Stomach (tissue), 8 donors: ENCODE measurements at regions not wholly inside any gene's neighbourhood (a gene's known extent, or its start where the extent isn't known, plus 50 kb on each side); places are given as distances from the start of the nearest gene placed in this dataset.
"Not testable (repeated sequence)": the region's sequence is repeated elsewhere in the genome, so short reads cannot be mapped to it uniquely, and the experiment has no call there.

Experiments
- DNase-seq, 2 donors: peaks; one replicate each; pipeline versions ENCODE4 v3.0.0 to v3.0.0-alpha.2; 2013 to 2019
- H3K27ac ChIP-seq, 5 donors: fragments of 200-600 bp in 4 of 5; sonication (generic) in 4 of 5; one replicate each; pipeline ENCODE4 v1.5.1; 2013 to 2019; ENCODE audit warnings: mild to moderate bottlenecking in 1 of 5, moderate library complexity in 1 of 5
- H3K27me3 ChIP-seq, 3 donors: fragments of 200-600 bp; sonication (generic); one replicate each; pipeline ENCODE4 v1.5.1; 2017 to 2019; ENCODE audit warnings: mixed run types in 1 of 3
- H3K36me3 ChIP-seq, 4 donors: fragments of 200-600 bp; sonication (generic); 1 replicate in 3 of 4; 2 replicates in 1 of 4; pipeline ENCODE4 v1.5.1; 2016 to 2019
- H3K4me1 ChIP-seq, 4 donors: fragments of 200-600 bp; sonication (generic); one replicate each; pipeline ENCODE4 v1.5.1; 2016 to 2019
- H3K4me3 ChIP-seq, 4 donors: fragments of 200-600 bp; sonication (generic) in 3 of 4; one replicate each; pipeline ENCODE4 v1.5.1; 2016 to 2019; ENCODE audit warnings: mild to moderate bottlenecking in 1 of 4
- H3K9me3 ChIP-seq, 4 donors: fragments of 200-600 bp; sonication (generic); one replicate each; pipeline ENCODE4 v1.5.1; 2016 to 2019
- CTCF ChIP-seq, 7 experiments: fragments of 450-650 bp in 4 of 7; fragments of 200-600 bp in 3 of 7; sonication (generic) in 3 of 7; IDR thresholded peaks; one replicate each; pipeline ENCODE4 v1.5.1; 2016 to 2019; ENCODE audit warnings: antibody characterized with exemption in 7 of 7, control low read depth in 2 of 7, mild to moderate bottlenecking in 1 of 7
- EP300 ChIP-seq: sonication (generic); formaldehyde crosslinking; IDR thresholded peaks from one replicate; pipeline ENCODE4 v1.6.1; 2017; ENCODE audit warnings: antibody characterized with exemption
- POLR2A ChIP-seq, 4 donors: fragments of 450-650 bp; IDR thresholded peaks; one replicate each; pipeline ENCODE4 v1.6.1; 2016; ENCODE audit warnings: antibody characterized with exemption in 4 of 4, control low read depth in 2 of 4, mild to moderate bottlenecking in 1 of 4, moderate library complexity in 1 of 4
- POLR2AphosphoS5 ChIP-seq, 3 donors: sonication (generic); formaldehyde crosslinking; IDR thresholded peaks; one replicate each; pipeline ENCODE4 v1.6.1; 2016; ENCODE audit warnings: antibody characterized with exemption in 3 of 3
- WGBS, 5 donors: extraction: QIAGEN DNeasy Blood & Tissue Kit in 3 of 5; methylation state at CpG; one replicate each; pipeline versions ENCODE4 v1.1.5 to v1.1.7; 2013 to 2018; 5-methylcytosine and 5-hydroxymethylcytosine counted together
- intact Hi-C: fragments of 100-400 bp; cut with DNase I; formaldehyde crosslinking; loops from one replicate; pipeline ENCODE4 v1.15.1; 2023; ENCODE audit warnings: low total_unique reads
- donor health status: healthy with polysubstance abuse.
- donor health status: Bipolar disorder and iron deficiency.
- donor health status: healthy.

- intact Hi-C loops = no loop called here
- TF ChIP-seq EP300 = no peak
- TF ChIP-seq POLR2AphosphoS5 (IDR thresholded peaks at IDR 0.05) = no peak
- Histone ChIP-seq H3K4me1 (no peaks in the 10 kb centered on the region), H3K36me3 (no peaks in the 10 kb centered on the region), H3K27ac (no peak overlapping the region), H3K4me3 (no peak overlapping the region), H3K9me3 (no peaks in the 10 kb centered on the region), H3K27me3 (no peaks in the 10 kb centered on the region)
- no peak for DNase-seq
Observed at GRCh38 chr3:190970560-190970959, 108.1 kb upstream of the GMNC start.

GRCh38 chr3:190968616-190969015 lies 106.1 kb upstream of the GMNC start:
- 43 to 57% (median 54%) methylated on average over 2 of the region's 2 CpGs for WGBS, 5 donors
- TF ChIP-seq POLR2A (IDR thresholded peaks at IDR 0.05) (no peak), POLR2AphosphoS5 (IDR thresholded peaks at IDR 0.05) (no peak), EP300 (no peak), CTCF (IDR thresholded peaks at IDR 0.05) (no peak)
- Histone ChIP-seq H3K27ac (no peak overlapping the region), H3K9me3 (no peaks in the 10 kb centered on the region), H3K4me1 (no peaks in the 10 kb centered on the region), H3K36me3 (no peaks in the 10 kb centered on the region), H3K27me3 (peaks cover 0 to 5% (median 0%) of the 10 kb centered on the region in 3 donors), H3K4me3 (no peak overlapping the region)
- intact Hi-C loops = no loop called here
- peak in 1 of 2 donors; percentile 13 for DNase-seq

- intact Hi-C loops = not testable (repeated sequence)
- peak overlapping the region in 1 of 4 donors; percentile 24 for H3K4me3 ChIP-seq
Observed at GRCh38 chr3:190964931-190965330, 102.4 kb upstream of the GMNC start.

GRCh38 chr3:190959077-190959476 lies 96.6 kb upstream of the GMNC start:
- WGBS, 5 donors = 33 to 78% (median 59%) methylated on average over 1 of the region's 1 CpG
- Histone ChIP-seq H3K9me3 (no peaks in the 10 kb centered on the region), H3K27ac (no peak overlapping the region), H3K36me3 (no peaks in the 10 kb centered on the region), H3K4me1 (no peaks in the 10 kb centered on the region), H3K27me3 (no peaks in the 10 kb centered on the region), H3K4me3 (no peak overlapping the region)
- TF ChIP-seq POLR2A (IDR thresholded peaks at IDR 0.05) = no peak
- TF ChIP-seq EP300 = no peak
- TF ChIP-seq POLR2AphosphoS5 (IDR thresholded peaks at IDR 0.05) = no peak
- TF ChIP-seq CTCF (IDR thresholded peaks at IDR 0.05) = no peak
- intact Hi-C loops = no loop called here
- no peak for DNase-seq

More at GRCh38 chr3:190964931-190965330, 102.4 kb upstream of the GMNC start:
- H3K36me3 ChIP-seq, H3K9me3 ChIP-seq, H3K4me1 ChIP-seq, H3K27me3 ChIP-seq, DNase-seq, H3K27ac ChIP-seq: not testable (repeated sequence)
- 42 to 68% (median 48%) methylated on average over 16 to 20 of the region's 20 CpGs for WGBS, 5 donors

- TF ChIP-seq CTCF (IDR thresholded peaks at IDR 0.05) (no peak), POLR2AphosphoS5 (IDR thresholded peaks at IDR 0.05) (no peak), EP300 (no peak), POLR2A (IDR thresholded peaks at IDR 0.05) (no peak)
- Histone ChIP-seq H3K4me1 (no peaks in the 10 kb centered on the region), H3K27me3 (no peaks in the 10 kb centered on the region), H3K27ac (no peak overlapping the region), H3K4me3 (no peak overlapping the region), H3K9me3 (no peaks in the 10 kb centered on the region), H3K36me3 (no peaks in the 10 kb centered on the region)
- DNase-seq = peak in 1 of 2 donors; percentile 2
- 43 to 51% (median 51%) methylated on average over 5 of the region's 5 CpGs for WGBS, 5 donors
- intact Hi-C loops = no loop called here
Observed at GRCh38 chr3:190941694-190942260, 79.3 kb upstream of the GMNC start.

- H3K27ac ChIP-seq, H3K4me3 ChIP-seq, H3K27me3 ChIP-seq, H3K9me3 ChIP-seq, intact Hi-C loops, H3K36me3 ChIP-seq, DNase-seq, H3K4me1 ChIP-seq: not testable (repeated sequence)
- WGBS, 5 donors = 47 to 58% (median 54%) methylated on average over 9 of the region's 9 CpGs
Observed at GRCh38 chr3:190934616-190935015, 72.1 kb upstream of the GMNC start.
